DND-41 (cell line): ENCODE measurements at regions not wholly inside any gene's neighbourhood (a gene's known extent, or its start where the extent isn't known, plus 50 kb on each side); places are given as distances from the start of the nearest gene placed in this dataset.

ENCODE experiments used
- ATAC-seq: fragments of 200-7000 bp; cut with Tn5 transposase; 3 replicates; pipeline ENCODE4 v1.9.1; 2021; ENCODE audit warnings: low read depth; ENCODE audit not compliant: insufficient read depth
- DNase-seq: peaks from one replicate; pipeline ENCODE4 v3.0.0-alpha.2; 2020
- H2AFZ ChIP-seq: 2 replicates; pipeline ENCODE4 v1.6.0; 2012; ENCODE audit warnings: low read depth, low read length
- H3K27ac ChIP-seq: 2 replicates; pipeline ENCODE4 v1.5.1; 2012; ENCODE audit warnings: low read length, inconsistent platforms
- H3K27me3 ChIP-seq: fragments of 200-600 bp; sonication (generic); 2 replicates; pipeline ENCODE4 v1.6.0; 2012; ENCODE audit warnings: low read length, mild to moderate bottlenecking, inconsistent platforms; ENCODE audit not compliant: insufficient read depth, poor library complexity
- H3K36me3 ChIP-seq: 2 replicates; pipeline ENCODE4 v1.5.1; 2012; ENCODE audit warnings: low read length, inconsistent platforms; ENCODE audit not compliant: insufficient read depth
- H3K4me1 ChIP-seq: 2 replicates; pipeline ENCODE4 v1.5.1; 2012; ENCODE audit warnings: mild to moderate bottlenecking, low read length; ENCODE audit not compliant: insufficient read depth
- H3K4me2 ChIP-seq: 2 replicates; pipeline ENCODE4 v1.6.0; 2012; ENCODE audit warnings: mild to moderate bottlenecking, moderate library complexity, low read length, inconsistent platforms; ENCODE audit not compliant: insufficient read depth
- H3K4me3 ChIP-seq, 2 experiments: fragments of 200-600 bp in 1 of 2; shearing (Covaris generic) in 1 of 2; 2 replicates each; pipeline ENCODE4 v1.5.1; 2012 to 2016; ENCODE audit warnings: inconsistent platforms in 2 of 2, low read length in 2 of 2, mild to moderate bottlenecking in 2 of 2, low read depth in 1 of 2, moderate library complexity in 1 of 2
- H3K79me2 ChIP-seq: 2 replicates; pipeline ENCODE4 v1.6.0; 2012; ENCODE audit warnings: low read length, inconsistent platforms; ENCODE audit not compliant: insufficient read depth
- H3K9ac ChIP-seq: 2 replicates; pipeline ENCODE4 v1.6.0; 2012; ENCODE audit warnings: low read depth, mild to moderate bottlenecking, inconsistent platforms, low read length, moderate library complexity
- H3K9me3 ChIP-seq: 2 replicates; pipeline ENCODE4 v1.5.1; 2012; ENCODE audit warnings: low read length, moderate library complexity, mild to moderate bottlenecking, inconsistent platforms; ENCODE audit not compliant: insufficient read depth, severe bottlenecking
- H4K20me1 ChIP-seq: 2 replicates; pipeline ENCODE4 v1.6.0; 2012; ENCODE audit warnings: low read length; ENCODE audit not compliant: insufficient read depth
- EZH2 ChIP-seq: IDR thresholded peaks from 3 replicates; pipeline ENCODE4 v1.6.1; 2012; ENCODE audit warnings: borderline replicate concordance, low read depth, mild to moderate bottlenecking, moderate library complexity, low read length, inconsistent platforms; ENCODE audit not compliant: severe bottlenecking
- TF ChIP-seq, protein P1 (sequence below): IDR thresholded peaks from 2 replicates; pipeline ENCODE4 v1.5.1; 2012; ENCODE audit warnings: borderline replicate concordance, low read length, moderate library complexity, mild to moderate bottlenecking; ENCODE audit not compliant: poor library complexity, severe bottlenecking; ENCODE audit errors: extremely low read depth

- no peaks in the 10 kb centered on the region for H3K4me1 ChIP-seq
- H3K4me2 ChIP-seq: no peak overlapping the region
- no peak for TF ChIP-seq EZH2
- TF ChIP-seq, protein P1, sequence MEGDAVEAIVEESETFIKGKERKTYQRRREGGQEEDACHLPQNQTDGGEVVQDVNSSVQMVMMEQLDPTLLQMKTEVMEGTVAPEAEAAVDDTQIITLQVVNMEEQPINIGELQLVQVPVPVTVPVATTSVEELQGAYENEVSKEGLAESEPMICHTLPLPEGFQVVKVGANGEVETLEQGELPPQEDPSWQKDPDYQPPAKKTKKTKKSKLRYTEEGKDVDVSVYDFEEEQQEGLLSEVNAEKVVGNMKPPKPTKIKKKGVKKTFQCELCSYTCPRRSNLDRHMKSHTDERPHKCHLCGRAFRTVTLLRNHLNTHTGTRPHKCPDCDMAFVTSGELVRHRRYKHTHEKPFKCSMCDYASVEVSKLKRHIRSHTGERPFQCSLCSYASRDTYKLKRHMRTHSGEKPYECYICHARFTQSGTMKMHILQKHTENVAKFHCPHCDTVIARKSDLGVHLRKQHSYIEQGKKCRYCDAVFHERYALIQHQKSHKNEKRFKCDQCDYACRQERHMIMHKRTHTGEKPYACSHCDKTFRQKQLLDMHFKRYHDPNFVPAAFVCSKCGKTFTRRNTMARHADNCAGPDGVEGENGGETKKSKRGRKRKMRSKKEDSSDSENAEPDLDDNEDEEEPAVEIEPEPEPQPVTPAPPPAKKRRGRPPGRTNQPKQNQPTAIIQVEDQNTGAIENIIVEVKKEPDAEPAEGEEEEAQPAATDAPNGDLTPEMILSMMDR: no peak
- no peaks in the 10 kb centered on the region for H4K20me1 ChIP-seq
- H3K79me2 ChIP-seq: no peaks in the 10 kb centered on the region
- H3K27me3 ChIP-seq: no peaks in the 10 kb centered on the region
- no peak overlapping the region for H2AFZ ChIP-seq
- H3K36me3 ChIP-seq: no peaks in the 10 kb centered on the region
- no peaks in the 10 kb centered on the region for H3K9me3 ChIP-seq
- DNase-seq: no peak
- H3K4me3 ChIP-seq: no peak overlapping the region
- no peak overlapping the region for H3K27ac ChIP-seq
- no peak overlapping the region for H3K9ac ChIP-seq
- ATAC-seq: no peak
Measured at GRCh38 chr5:163718272-163718671, 212.9 kb downstream of the MAT2B start.

GRCh38 chr5:163724305-163724704 is 218.9 kb downstream of the MAT2B start:
- H3K36me3 ChIP-seq: no peaks in the 10 kb centered on the region
- H3K27ac ChIP-seq: no peak overlapping the region
- no peaks in the 10 kb centered on the region for H3K79me2 ChIP-seq
- H3K27me3 ChIP-seq: no peaks in the 10 kb centered on the region
- TF ChIP-seq EZH2: no peak
- TF ChIP-seq, protein P1: no peak
- H4K20me1 ChIP-seq: no peaks in the 10 kb centered on the region
- no peaks in the 10 kb centered on the region for H3K9me3 ChIP-seq
- H3K4me2 ChIP-seq: no peak overlapping the region
- no peak overlapping the region for H3K9ac ChIP-seq
- no peak overlapping the region for H3K4me3 ChIP-seq
- no peak for ATAC-seq
- no peaks in the 10 kb centered on the region for H3K4me1 ChIP-seq
- H2AFZ ChIP-seq: no peak overlapping the region
- no peak for DNase-seq

DNA sequence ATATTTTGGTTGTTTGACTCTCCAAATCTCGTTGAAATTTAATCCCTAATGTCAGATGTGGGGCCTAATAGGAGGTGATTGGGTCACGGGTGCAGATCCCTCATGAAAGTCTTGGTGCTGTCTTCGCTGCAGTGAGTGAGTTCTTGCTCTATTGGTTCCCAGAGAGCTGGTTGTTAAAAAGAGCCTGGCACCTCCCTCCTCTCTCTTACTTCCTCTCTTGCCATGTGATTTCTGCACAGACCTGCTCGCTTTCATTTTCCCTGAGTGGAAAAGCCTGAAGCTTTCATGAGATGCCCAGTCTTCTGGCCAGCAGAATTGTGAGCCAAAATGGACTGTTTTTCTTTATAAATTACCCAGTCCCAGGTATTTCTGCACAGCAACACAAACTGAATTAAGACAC is 221.6 kb downstream of the MAT2B start:
- Histone ChIP-seq H3K9ac (no peak overlapping the region), H3K36me3 (no peaks in the 10 kb centered on the region), H3K4me1 (no peaks in the 10 kb centered on the region), H3K4me2 (no peak overlapping the region), H3K27me3 (no peaks in the 10 kb centered on the region), H3K9me3 (no peaks in the 10 kb centered on the region), H3K79me2 (no peaks in the 10 kb centered on the region), H4K20me1 (no peaks in the 10 kb centered on the region), H3K4me3 (no peak overlapping the region), H3K27ac (no peak overlapping the region), H2AFZ (no peak overlapping the region)
- TF ChIP-seq, protein P1: no peak
- no peak for TF ChIP-seq EZH2
- ATAC-seq (no peak), DNase-seq (no peak)

- Histone ChIP-seq H3K27ac (no peak overlapping the region), H2AFZ (no peak overlapping the region), H3K4me2 (no peak overlapping the region), H3K4me1 (no peaks in the 10 kb centered on the region), H3K36me3 (no peaks in the 10 kb centered on the region), H3K9me3 (no peaks in the 10 kb centered on the region), H3K4me3 (no peak overlapping the region), H3K79me2 (no peaks in the 10 kb centered on the region), H4K20me1 (no peaks in the 10 kb centered on the region), H3K27me3 (no peaks in the 10 kb centered on the region), H3K9ac (no peak overlapping the region)
- ATAC-seq (no peak), DNase-seq (no peak)
- TF ChIP-seq, protein P1: no peak
- no peak for TF ChIP-seq EZH2
Measured at GRCh38 chr5:163730206-163730756, 224.9 kb downstream of the MAT2B start.
